OCI-LY3 (cell line): ENCODE measurements at regions not wholly inside any gene's neighbourhood (a gene's known extent, or its start where the extent isn't known, plus 50 kb on each side); places are given as distances from the start of the nearest gene placed in this dataset.

ENCODE experiments used
- CTCF ChIP-seq: fragments of 200-600, 300-600 bp; sonication (generic); IDR thresholded peaks from 2 replicates; pipeline ENCODE4 v1.5.1; 2014; ENCODE audit warnings: antibody characterized with exemption, low read length, low read depth
- EZH2phosphoT487 ChIP-seq: fragments of 200-600 bp; shearing (Covaris generic); IDR thresholded peaks from 2 replicates; pipeline ENCODE4 v1.6.1; 2018; ENCODE audit warnings: antibody characterized with exemption, mixed run types, low read depth

- TF ChIP-seq CTCF (no peak), EZH2phosphoT487 (no peak)
These were observed 126.9 kb upstream of the DNAH14 start for GRCh38 chr1:224802617-224803016.
